ENCODE measurements at regions not wholly inside any gene's neighbourhood (a gene's known extent, or its start where the extent isn't known, plus 50 kb on each side); places are given as distances from the start of the nearest gene placed in this dataset.

GRCh38 chrX:106401965-106402559 lies 209.7 kb upstream of the RADX start:
- BruUV-seq (replicated peaks) = no TSS peak
- CTCF ChIA-PET = no interaction called here
- intact Hi-C loops (cut with micrococcal nuclease) (no loop called here), dilution Hi-C loops (cut with MboI; ENCODE audit: extremely low pct_ligation_motif_present, low sequenced_read_pairs) (no loop called here)
- no peaks in the 10 kb centered on the region for H3K9me3 ChIP-seq (replicated peaks; ENCODE audit: control insufficient read depth, insufficient read depth, low read length)
- H3K27me3 ChIP-seq (ENCODE audit: control insufficient read depth in 2 of 2, insufficient read depth in 2 of 2, low read length in 2 of 2) = no peaks in the 10 kb centered on the region
- H3K4me1 ChIP-seq (ENCODE audit: control insufficient read depth, extremely low read depth, insufficient read depth, low read length) = no peaks in the 10 kb centered on the region
- H3K9ac ChIP-seq (replicated peaks; ENCODE audit: extremely low read depth, insufficient read depth, low read length) = no peak overlapping the region
- H3K4me2 ChIP-seq (ENCODE audit: insufficient read depth, low read length) = no peak overlapping the region
- POLR2A ChIA-PET = no interaction called here
- no peak overlapping the region for H2AFZ ChIP-seq (ENCODE audit: low read depth, low read length)
- no peak overlapping the region for H3K27ac ChIP-seq (ENCODE audit: insufficient read depth, low read depth, low read length)
- H4K20me1 ChIP-seq (replicated peaks; ENCODE audit: control insufficient read depth, extremely low read depth, insufficient read depth, low read length) = no peaks in the 10 kb centered on the region
- no peak for TF ChIP-seq EZH2 (IDR thresholded peaks at IDR 0.05; ENCODE audit: borderline replicate concordance, low read depth, low read length, severe bottlenecking)
- no peak for TF ChIP-seq CTCF (IDR thresholded peaks at IDR 0.05; ENCODE audit: extremely low read depth in 1 of 2, insufficient read depth in 1 of 2, low read depth in 1 of 2, low read length in 2 of 2)
- H3K79me2 ChIP-seq (ENCODE audit: control insufficient read depth, insufficient read depth, low read length) = no peaks in the 10 kb centered on the region
- no peak for FAIRE-seq
- no peaks in the 10 kb centered on the region for H3K9me1 ChIP-seq (replicated peaks; ENCODE audit: control insufficient read depth, extremely low read depth, insufficient read depth, low read length)
- no peak for DNase-seq (ENCODE audit: low read depth, low spot score)
- no peak overlapping the region for H3K4me3 ChIP-seq (replicated peaks in 1 of 3; ENCODE audit: insufficient read depth in 1 of 3, low read depth in 1 of 3, low read length in 3 of 3)
- no peaks in the 10 kb centered on the region for H3K36me3 ChIP-seq (ENCODE audit: control insufficient read depth in 2 of 2, extremely low read depth in 1 of 2, insufficient read depth in 2 of 2, low read length in 2 of 2)

- H3K9ac ChIP-seq (replicated peaks; ENCODE audit: extremely low read depth, insufficient read depth, low read length) = no peak overlapping the region
- CTCF ChIA-PET = no interaction called here
- no TSS peak for BruUV-seq (replicated peaks)
- no peak overlapping the region for H3K4me3 ChIP-seq (replicated peaks in 1 of 3; ENCODE audit: insufficient read depth in 1 of 3, low read depth in 1 of 3, low read length in 3 of 3)
- dilution Hi-C loops (cut with MboI; ENCODE audit: extremely low pct_ligation_motif_present, low sequenced_read_pairs) = no loop called here
- intact Hi-C loops (cut with micrococcal nuclease) = no loop called here
- no peak overlapping the region for H2AFZ ChIP-seq (ENCODE audit: low read depth, low read length)
- no peak for TF ChIP-seq GATA2 (IDR thresholded peaks at IDR 0.05; ENCODE audit: insufficient read depth, insufficient read length, low read depth, low read length)
- no peak for TF ChIP-seq MYC (IDR thresholded peaks at IDR 0.05; ENCODE audit: low read depth, low read length)
- no peak for TF ChIP-seq POLR2AphosphoS5 (IDR thresholded peaks at IDR 0.05; ENCODE audit: insufficient read depth, low read depth, low read length)
- TF ChIP-seq EZH2 (IDR thresholded peaks at IDR 0.05; ENCODE audit: borderline replicate concordance, low read depth, low read length, severe bottlenecking) = no peak
- no peak for TF ChIP-seq MAX (IDR thresholded peaks at IDR 0.05; ENCODE audit: insufficient read depth, insufficient read length)
- TF ChIP-seq POLR2A (IDR thresholded peaks at IDR 0.05; ENCODE audit: low read depth, low read length) = no peak
- no peak for TF ChIP-seq FOS (IDR thresholded peaks at IDR 0.05; ENCODE audit: borderline replicate concordance, insufficient read depth, low read length)
- TF ChIP-seq CTCF (IDR thresholded peaks at IDR 0.05; ENCODE audit: extremely low read depth in 1 of 2, insufficient read depth in 1 of 2, low read depth in 1 of 2, low read length in 2 of 2) = no peak
- no peak for TF ChIP-seq JUN (IDR thresholded peaks at IDR 0.05; ENCODE audit: borderline replicate concordance, insufficient read depth, insufficient read length, low read depth)
- no peaks in the 10 kb centered on the region for H3K79me2 ChIP-seq (ENCODE audit: control insufficient read depth, insufficient read depth, low read length)
- no peaks in the 10 kb centered on the region for H4K20me1 ChIP-seq (replicated peaks; ENCODE audit: control insufficient read depth, extremely low read depth, insufficient read depth, low read length)
- POLR2A ChIA-PET = no interaction called here
- no peaks in the 10 kb centered on the region for H3K9me3 ChIP-seq (replicated peaks; ENCODE audit: control insufficient read depth, insufficient read depth, low read length)
- no peak overlapping the region for H3K4me2 ChIP-seq (ENCODE audit: insufficient read depth, low read length)
- no peaks in the 10 kb centered on the region for H3K36me3 ChIP-seq (ENCODE audit: control insufficient read depth in 2 of 2, extremely low read depth in 1 of 2, insufficient read depth in 2 of 2, low read length in 2 of 2)
- no peaks in the 10 kb centered on the region for H3K4me1 ChIP-seq (ENCODE audit: control insufficient read depth, extremely low read depth, insufficient read depth, low read length)
- H3K9me1 ChIP-seq (replicated peaks; ENCODE audit: control insufficient read depth, extremely low read depth, insufficient read depth, low read length) = no peaks in the 10 kb centered on the region
- FAIRE-seq (peak; percentile 37), DNase-seq (ENCODE audit: low read depth, low spot score) (no peak)
- H3K27ac ChIP-seq (ENCODE audit: insufficient read depth, low read depth, low read length) = no peak overlapping the region
- no peaks in the 10 kb centered on the region for H3K27me3 ChIP-seq (ENCODE audit: control insufficient read depth in 2 of 2, insufficient read depth in 2 of 2, low read length in 2 of 2)
These were observed 207.3 kb upstream of the RADX start for GRCh38 chrX:106404512-106404911.
